GM12891 (cell line): ENCODE measurements at regions not wholly inside any gene's neighbourhood (a gene's known extent, or its start where the extent isn't known, plus 50 kb on each side); places are given as distances from the start of the nearest gene placed in this dataset.

Source experiments
- POLR2A ChIP-seq: IDR thresholded peaks from 2 replicates; pipeline ENCODE4 v1.6.1; 2011; ENCODE audit warnings: low read depth, low read length, control low read depth
- TAF1 ChIP-seq: IDR thresholded peaks from 2 replicates; pipeline ENCODE4 v1.6.1; 2011; ENCODE audit warnings: low read depth, low read length, control low read depth

DNA sequence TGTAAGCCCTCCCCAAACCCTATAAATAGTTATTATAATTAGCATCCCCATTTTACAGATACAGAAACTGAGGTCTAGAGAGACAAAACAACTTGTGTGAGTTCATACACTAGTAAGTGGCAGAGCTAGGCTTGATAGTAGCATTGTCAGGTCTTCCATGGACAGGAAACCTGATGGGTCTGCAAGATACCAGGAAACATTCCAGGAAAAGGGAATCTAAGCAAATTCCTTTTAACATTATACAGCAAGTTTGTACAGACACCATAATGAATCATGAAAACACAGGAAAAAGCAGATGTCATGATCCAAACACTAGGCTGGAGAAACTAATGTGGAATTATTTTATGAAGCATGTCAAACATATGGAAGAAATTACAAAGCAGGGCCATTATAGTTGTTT is 89.1 kb upstream of the KCNK2 start:
- TF ChIP-seq POLR2A (no peak), TAF1 (no peak)
